HUES64 (cell line): ENCODE measurements at regions not wholly inside any gene's neighbourhood (a gene's known extent, or its start where the extent isn't known, plus 50 kb on each side); places are given as distances from the start of the nearest gene placed in this dataset.

ENCODE experiments used
- H3K27ac ChIP-seq: 2 replicates; pipeline ENCODE4 v1.7.0; 2013; ENCODE audit warnings: low read depth, low read length, inconsistent platforms
- H3K27me3 ChIP-seq: 2 replicates; pipeline ENCODE4 v1.6.1; 2013; ENCODE audit warnings: mild to moderate bottlenecking, low read length; ENCODE audit not compliant: insufficient read depth
- H3K36me3 ChIP-seq: 2 replicates; pipeline ENCODE4 v1.6.1; 2013; ENCODE audit warnings: mild to moderate bottlenecking, low read length; ENCODE audit not compliant: insufficient read depth
- H3K4me1 ChIP-seq: 2 replicates; pipeline ENCODE4 v1.6.1; 2013; ENCODE audit warnings: mild to moderate bottlenecking, low read length, moderate library complexity; ENCODE audit not compliant: insufficient read depth
- H3K4me3 ChIP-seq: 2 replicates; pipeline ENCODE4 v1.5.1; 2013; ENCODE audit warnings: mild to moderate bottlenecking, low read length, moderate library complexity
- H3K9ac ChIP-seq: 2 replicates; pipeline ENCODE4 v1.6.1; 2013; ENCODE audit warnings: mild to moderate bottlenecking, low read depth, low read length
- H3K9me3 ChIP-seq: 2 replicates; pipeline ENCODE4 v1.6.1; 2013; ENCODE audit warnings: low read depth, low read length; ENCODE audit not compliant: insufficient read depth
- WGBS: fragments of 150-250, 120-280 bp; methylation state at CpG from one replicate; pipeline ENCODE4 v1.1.7; 2013; ENCODE audit warnings: missing lambda C conversion rate; 5-methylcytosine and 5-hydroxymethylcytosine counted together

GRCh38 chr6:74091136-74091793, 395.3 kb downstream of the CD109 start:
- no peak overlapping the region for H3K9ac ChIP-seq
- 84% methylated on average over 8 of the region's 8 CpGs for WGBS
- no peaks in the 10 kb centered on the region for H3K9me3 ChIP-seq
- no peak overlapping the region for H3K4me3 ChIP-seq
- H3K36me3 ChIP-seq = no peaks in the 10 kb centered on the region
- no peaks in the 10 kb centered on the region for H3K4me1 ChIP-seq
- no peaks in the 10 kb centered on the region for H3K27me3 ChIP-seq
- no peak overlapping the region for H3K27ac ChIP-seq

- Histone ChIP-seq H3K27ac (no peak overlapping the region), H3K9ac (no peak overlapping the region), H3K27me3 (no peaks in the 10 kb centered on the region), H3K36me3 (no peaks in the 10 kb centered on the region), H3K9me3 (peaks cover 7% of the 10 kb centered on the region; the same call in 1 of the 2 replicates), H3K4me3 (no peak overlapping the region), H3K4me1 (no peaks in the 10 kb centered on the region)
- WGBS = 100% methylated on average over 2 of the region's 2 CpGs
These were observed 391.9 kb downstream of the CD109 start for GRCh38 chr6:74087899-74088298.

DNA sequence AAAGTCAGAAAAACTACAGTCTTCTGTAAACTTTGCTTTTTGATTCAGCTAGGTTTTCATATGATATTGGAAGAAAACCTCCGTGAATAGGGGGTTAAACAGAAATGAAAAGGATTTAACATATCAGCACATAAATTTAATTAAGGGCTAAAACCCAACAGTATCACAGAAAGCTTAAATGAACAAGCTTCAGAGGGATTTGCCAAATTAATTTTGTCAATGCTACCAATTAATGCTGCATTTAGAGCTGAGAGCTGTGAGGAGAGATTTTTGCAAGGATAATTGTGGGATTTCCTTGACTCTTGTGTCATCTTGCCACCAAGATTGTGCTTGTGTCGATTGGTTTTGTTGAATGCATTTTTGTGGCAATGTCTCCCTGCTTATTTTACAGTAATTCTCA, 379.9 kb downstream of the CD109 start:
- Histone ChIP-seq H3K36me3 (no peaks in the 10 kb centered on the region), H3K9me3 (no peaks in the 10 kb centered on the region), H3K27ac (no peak overlapping the region), H3K9ac (no peak overlapping the region), H3K27me3 (no peaks in the 10 kb centered on the region), H3K4me1 (no peaks in the 10 kb centered on the region), H3K4me3 (no peak overlapping the region)
- WGBS = 100% methylated on average over 1 of the region's 2 CpGs

DNA sequence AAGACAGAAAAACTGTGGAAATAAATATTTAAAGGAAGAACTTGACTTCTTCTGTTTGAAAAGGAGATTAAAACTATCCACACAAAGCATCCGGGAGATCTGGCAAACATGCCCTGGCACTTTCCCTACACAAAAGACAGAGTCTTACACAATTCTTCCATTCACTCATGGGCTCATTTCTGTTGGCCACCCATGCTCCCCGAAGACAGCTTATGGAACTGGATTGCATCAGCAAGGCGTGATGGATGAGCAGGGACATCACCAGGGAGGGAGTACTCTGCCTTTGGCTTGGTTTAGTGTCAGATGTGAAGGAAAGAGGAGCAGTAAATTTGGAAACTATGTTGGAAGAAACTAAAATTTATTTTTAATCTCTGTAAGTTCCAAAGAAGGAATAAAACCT, 379.3 kb downstream of the CD109 start:
- Histone ChIP-seq H3K9ac (no peak overlapping the region), H3K27ac (no peak overlapping the region), H3K4me1 (no peaks in the 10 kb centered on the region), H3K4me3 (no peak overlapping the region), H3K27me3 (no peaks in the 10 kb centered on the region), H3K9me3 (no peaks in the 10 kb centered on the region), H3K36me3 (no peaks in the 10 kb centered on the region)
- 87% methylated on average over 3 of the region's 3 CpGs for WGBS

DNA sequence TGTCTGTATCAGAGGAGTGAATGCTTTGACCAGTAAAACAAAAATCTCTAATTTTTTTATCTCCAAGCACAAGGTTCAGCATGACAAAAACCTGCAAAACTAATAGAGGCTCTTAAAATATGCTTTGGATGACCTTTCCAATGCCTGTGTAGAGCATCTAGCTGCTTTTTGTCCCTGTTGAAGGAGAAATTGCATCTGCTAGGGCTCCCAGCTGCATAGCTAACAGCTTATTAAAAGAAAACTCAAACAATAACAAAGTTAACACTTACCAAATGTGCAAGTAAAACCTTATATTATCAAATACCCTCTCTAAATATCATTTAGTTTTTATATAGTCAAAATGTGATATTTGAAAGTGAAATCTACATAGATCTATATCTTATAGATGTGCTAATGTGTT, 378.6 kb downstream of the CD109 start:
- H3K27me3 ChIP-seq = no peaks in the 10 kb centered on the region
- H3K4me3 ChIP-seq = no peak overlapping the region
- H3K9me3 ChIP-seq = no peaks in the 10 kb centered on the region

DNA sequence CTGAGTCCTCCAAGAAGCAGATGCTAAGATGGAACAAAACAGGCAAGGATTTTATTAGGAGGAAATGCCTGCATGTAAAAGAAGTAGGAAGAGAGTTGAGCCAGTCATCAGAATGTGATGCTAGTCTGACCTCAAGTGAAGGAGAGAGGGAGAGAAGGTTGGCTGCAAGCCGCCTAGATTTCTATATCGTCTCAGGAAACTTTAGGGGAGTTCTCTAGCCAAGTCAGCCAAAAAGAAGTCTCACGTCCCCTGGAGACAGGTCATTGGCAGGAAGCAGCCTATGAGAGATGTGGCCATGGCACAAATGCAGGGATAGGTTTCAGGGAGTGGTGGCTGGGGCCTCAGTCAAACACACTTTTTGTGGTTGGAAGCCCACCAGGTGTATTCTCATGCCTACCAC, 378.0 kb downstream of the CD109 start:
- H3K4me3 ChIP-seq = no peak overlapping the region
- H3K9ac ChIP-seq = no peak overlapping the region
- H3K27ac ChIP-seq = no peak overlapping the region
- no peaks in the 10 kb centered on the region for H3K27me3 ChIP-seq
- no peaks in the 10 kb centered on the region for H3K36me3 ChIP-seq
- H3K4me1 ChIP-seq = no peaks in the 10 kb centered on the region
- WGBS = 82% methylated on average over 3 of the region's 3 CpGs
- no peaks in the 10 kb centered on the region for H3K9me3 ChIP-seq

More for the DNA sequence above, 378.6 kb downstream of the CD109 start:
- no peaks in the 10 kb centered on the region for H3K4me1 ChIP-seq
- no peak overlapping the region for H3K27ac ChIP-seq
- H3K9ac ChIP-seq = no peak overlapping the region
- H3K36me3 ChIP-seq = no peaks in the 10 kb centered on the region

- no peak overlapping the region for H3K9ac ChIP-seq
- no peaks in the 10 kb centered on the region for H3K4me1 ChIP-seq
- no peaks in the 10 kb centered on the region for H3K27me3 ChIP-seq
- no peak overlapping the region for H3K27ac ChIP-seq
- H3K36me3 ChIP-seq = no peaks in the 10 kb centered on the region
- 83% methylated on average over 1 of the region's 1 CpG for WGBS
- H3K4me3 ChIP-seq = no peak overlapping the region
- H3K9me3 ChIP-seq = no peaks in the 10 kb centered on the region
These were observed 377.4 kb downstream of the CD109 start for GRCh38 chr6:74073429-74073828.

- Histone ChIP-seq H3K36me3 (no peaks in the 10 kb centered on the region), H3K27me3 (no peaks in the 10 kb centered on the region), H3K4me3 (no peak overlapping the region), H3K9ac (no peak overlapping the region), H3K4me1 (no peaks in the 10 kb centered on the region), H3K9me3 (no peaks in the 10 kb centered on the region), H3K27ac (no peak overlapping the region)
These were observed 375.2 kb downstream of the CD109 start for GRCh38 chr6:74071214-74071613.

DNA sequence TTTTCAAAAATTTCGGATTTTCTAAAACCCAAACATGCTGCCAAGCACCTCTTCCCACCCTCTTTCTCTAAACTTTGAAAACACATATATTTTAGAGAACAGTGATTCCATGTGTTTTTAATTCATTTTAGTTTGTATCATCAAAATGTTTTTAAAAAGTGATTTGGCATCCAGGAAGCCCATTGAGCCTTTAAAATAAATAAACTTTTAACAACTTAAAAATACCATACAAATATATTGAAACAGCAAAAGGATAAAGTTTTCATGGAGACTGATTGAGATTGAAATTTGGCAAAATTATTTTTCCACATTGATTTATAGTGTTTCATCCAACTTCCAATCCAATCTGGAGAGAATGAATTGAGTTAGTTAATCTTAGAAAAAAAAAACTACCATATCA, 374.7 kb downstream of the CD109 start:
- no peaks in the 10 kb centered on the region for H3K4me1 ChIP-seq
- no peak overlapping the region for H3K9ac ChIP-seq
- H3K27me3 ChIP-seq = no peaks in the 10 kb centered on the region
- H3K9me3 ChIP-seq = no peaks in the 10 kb centered on the region
- 100% methylated on average over 1 of the region's 1 CpG for WGBS
- H3K4me3 ChIP-seq = no peak overlapping the region
- no peak overlapping the region for H3K27ac ChIP-seq
- H3K36me3 ChIP-seq = no peaks in the 10 kb centered on the region

GRCh38 chr6:74070091-74070490, 374.1 kb downstream of the CD109 start:
- H3K9ac ChIP-seq = no peak overlapping the region
- no peak overlapping the region for H3K27ac ChIP-seq
- no peaks in the 10 kb centered on the region for H3K27me3 ChIP-seq
- no peaks in the 10 kb centered on the region for H3K4me1 ChIP-seq
- H3K36me3 ChIP-seq = no peaks in the 10 kb centered on the region
- H3K9me3 ChIP-seq = no peaks in the 10 kb centered on the region
- no peak overlapping the region for H3K4me3 ChIP-seq
- 81% methylated on average over 1 of the region's 1 CpG for WGBS

- H3K4me3 ChIP-seq = no peak overlapping the region
- no peak overlapping the region for H3K27ac ChIP-seq
- H3K4me1 ChIP-seq = no peaks in the 10 kb centered on the region
- H3K27me3 ChIP-seq = no peaks in the 10 kb centered on the region
- no peak overlapping the region for H3K9ac ChIP-seq
- 92% methylated on average over 4 of the region's 4 CpGs for WGBS
- no peaks in the 10 kb centered on the region for H3K36me3 ChIP-seq
- no peaks in the 10 kb centered on the region for H3K9me3 ChIP-seq
These were observed 373.1 kb downstream of the CD109 start for GRCh38 chr6:74069089-74069581.
